ENCODE measurements at regions not wholly inside any gene's neighbourhood (a gene's known extent, or its start where the extent isn't known, plus 50 kb on each side); places are given as distances from the start of the nearest gene placed in this dataset.

DNA sequence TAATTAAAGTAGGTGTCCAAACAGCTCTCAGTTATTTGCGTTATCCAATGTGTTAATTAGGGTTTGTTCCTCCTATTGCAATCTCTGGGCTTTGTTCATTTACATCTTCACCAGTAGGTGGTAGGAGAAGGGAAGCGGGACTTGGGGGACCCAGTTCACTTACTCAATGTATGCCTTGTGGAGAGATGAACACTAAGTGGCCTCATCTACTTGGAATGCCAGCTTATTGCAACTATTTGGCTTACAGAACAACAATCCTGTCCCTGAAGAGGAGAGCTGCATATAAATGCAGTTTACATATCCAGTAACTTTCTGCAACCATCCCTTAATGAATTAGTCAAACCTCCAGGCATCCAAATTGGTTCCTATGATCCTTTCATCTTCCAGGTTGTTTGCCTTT lies 417.1 kb upstream of the CCDC196 start:
- no peak overlapping the region for H3K9ac ChIP-seq (ENCODE audit: low read length)
- H3K27me3 ChIP-seq (ENCODE audit: control insufficient read depth, insufficient read depth, low read length), result no peaks in the 10 kb centered on the region
- no peaks in the 10 kb centered on the region for H3K9me3 ChIP-seq (ENCODE audit: control insufficient read depth, insufficient read depth, low read depth, low read length)
- 0 out of 2 replicates have a peak, but pooled peaks cover 3% of the 10 kb centered on the region for H3K4me1 ChIP-seq (ENCODE audit: control insufficient read depth, insufficient read depth, low read length)
- no peaks in the 10 kb centered on the region for H3K36me3 ChIP-seq (ENCODE audit: control insufficient read depth, insufficient read depth, low read length)
- no peak overlapping the region for H3K4me3 ChIP-seq (ENCODE audit: low read depth, low read length)
- no peak overlapping the region for H3K27ac ChIP-seq (ENCODE audit: low read depth, low read length)

DNA sequence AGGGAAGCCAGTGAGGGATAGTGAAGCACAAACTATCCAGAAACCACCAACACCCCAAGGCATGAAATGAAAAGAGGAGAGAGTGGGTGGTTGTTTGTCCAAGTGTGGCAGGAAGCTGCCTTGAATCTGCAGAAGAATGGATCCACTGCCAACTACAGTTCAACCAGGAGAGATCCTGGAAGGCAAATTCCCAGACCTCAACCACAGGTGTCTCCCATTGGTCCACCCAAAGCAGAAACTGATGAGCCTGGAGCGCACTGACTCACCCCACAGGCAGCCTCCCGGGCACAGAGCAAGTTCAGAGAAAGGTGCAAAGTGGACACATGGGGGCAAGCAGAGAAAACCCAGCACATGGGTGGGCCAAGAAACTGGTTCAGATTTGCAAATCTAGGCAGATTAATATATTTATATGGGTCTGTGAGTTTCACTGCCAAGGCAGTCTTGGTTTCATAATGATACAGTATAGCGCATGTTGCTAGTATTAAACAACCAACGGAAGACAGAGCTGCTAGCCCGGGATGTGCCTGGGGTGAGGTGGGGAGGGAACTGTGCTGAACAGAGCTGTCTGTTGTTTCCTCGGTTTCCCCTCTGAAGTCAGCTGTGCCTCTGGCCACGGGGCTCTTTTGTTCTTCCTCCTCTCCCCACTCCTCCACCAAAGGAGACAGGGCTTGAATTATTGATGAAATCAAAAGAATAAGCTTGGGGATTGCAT lies 416.2 kb upstream of the CCDC196 start:
- H3K4me1 ChIP-seq (ENCODE audit: control insufficient read depth, insufficient read depth, low read length), result 0 out of 2 replicates have a peak, but pooled peaks cover 3% of the 10 kb centered on the region

DNA sequence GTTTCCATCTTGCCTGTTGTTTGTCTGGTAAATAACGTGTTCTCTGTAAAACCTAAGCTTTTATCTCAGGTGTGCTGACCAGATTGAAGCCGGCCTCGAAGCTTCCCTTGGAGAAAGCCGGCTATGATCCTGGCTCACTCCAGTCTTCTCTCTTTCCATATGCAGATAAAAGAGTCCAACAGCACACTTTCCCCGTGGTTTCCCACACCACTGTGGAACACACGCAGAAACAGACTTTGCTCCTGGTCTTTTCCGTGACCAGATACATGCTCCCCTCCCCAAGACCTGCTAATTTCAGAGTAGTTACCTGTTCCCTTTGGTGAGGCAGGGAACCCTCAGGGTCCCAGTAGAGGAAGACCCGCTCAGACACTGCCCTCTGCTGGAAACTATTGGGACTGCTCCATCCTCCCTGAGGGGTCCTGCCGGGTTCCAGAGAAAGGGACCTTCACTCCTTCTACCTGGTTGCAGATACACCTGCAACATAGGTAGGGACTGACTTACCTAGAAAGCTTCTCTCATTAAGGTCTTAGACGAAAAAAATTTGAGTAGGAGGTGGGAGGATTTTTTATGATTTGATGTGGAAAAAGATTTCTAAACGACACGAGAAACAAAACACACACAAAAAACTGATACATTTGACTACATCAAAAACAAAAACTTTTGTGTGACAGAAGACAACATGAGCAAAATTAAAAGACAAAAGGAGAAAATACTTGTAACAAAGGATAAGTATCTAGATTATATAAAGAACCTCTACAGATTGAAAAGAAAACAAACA lies 415.4 kb upstream of the CCDC196 start:
- H3K27me3 ChIP-seq (ENCODE audit: control insufficient read depth, insufficient read depth, low read length), result no peaks in the 10 kb centered on the region
- no peak overlapping the region for H3K9ac ChIP-seq (ENCODE audit: low read length)
- H3K27ac ChIP-seq (ENCODE audit: low read depth, low read length), result no peak overlapping the region
- no peak overlapping the region for H3K4me3 ChIP-seq (ENCODE audit: low read depth, low read length)
- no peaks in the 10 kb centered on the region for H3K9me3 ChIP-seq (ENCODE audit: control insufficient read depth, insufficient read depth, low read depth, low read length)
- no peaks in the 10 kb centered on the region for H3K36me3 ChIP-seq (ENCODE audit: control insufficient read depth, insufficient read depth, low read length)
- peaks cover 5% of the 10 kb centered on the region; the same call in 1 of the 2 replicates for H3K4me1 ChIP-seq (ENCODE audit: control insufficient read depth, insufficient read depth, low read length)

More for the DNA sequence above, 416.2 kb upstream of the CCDC196 start:
- H3K36me3 ChIP-seq (ENCODE audit: control insufficient read depth, insufficient read depth, low read length), result no peaks in the 10 kb centered on the region
- no peak overlapping the region for H3K9ac ChIP-seq (ENCODE audit: low read length)
- H3K27me3 ChIP-seq (ENCODE audit: control insufficient read depth, insufficient read depth, low read length), result no peaks in the 10 kb centered on the region
- H3K4me3 ChIP-seq (ENCODE audit: low read depth, low read length), result no peak overlapping the region
- no peak overlapping the region for H3K27ac ChIP-seq (ENCODE audit: low read depth, low read length)
- H3K9me3 ChIP-seq (ENCODE audit: control insufficient read depth, insufficient read depth, low read depth, low read length), result no peaks in the 10 kb centered on the region

DNA sequence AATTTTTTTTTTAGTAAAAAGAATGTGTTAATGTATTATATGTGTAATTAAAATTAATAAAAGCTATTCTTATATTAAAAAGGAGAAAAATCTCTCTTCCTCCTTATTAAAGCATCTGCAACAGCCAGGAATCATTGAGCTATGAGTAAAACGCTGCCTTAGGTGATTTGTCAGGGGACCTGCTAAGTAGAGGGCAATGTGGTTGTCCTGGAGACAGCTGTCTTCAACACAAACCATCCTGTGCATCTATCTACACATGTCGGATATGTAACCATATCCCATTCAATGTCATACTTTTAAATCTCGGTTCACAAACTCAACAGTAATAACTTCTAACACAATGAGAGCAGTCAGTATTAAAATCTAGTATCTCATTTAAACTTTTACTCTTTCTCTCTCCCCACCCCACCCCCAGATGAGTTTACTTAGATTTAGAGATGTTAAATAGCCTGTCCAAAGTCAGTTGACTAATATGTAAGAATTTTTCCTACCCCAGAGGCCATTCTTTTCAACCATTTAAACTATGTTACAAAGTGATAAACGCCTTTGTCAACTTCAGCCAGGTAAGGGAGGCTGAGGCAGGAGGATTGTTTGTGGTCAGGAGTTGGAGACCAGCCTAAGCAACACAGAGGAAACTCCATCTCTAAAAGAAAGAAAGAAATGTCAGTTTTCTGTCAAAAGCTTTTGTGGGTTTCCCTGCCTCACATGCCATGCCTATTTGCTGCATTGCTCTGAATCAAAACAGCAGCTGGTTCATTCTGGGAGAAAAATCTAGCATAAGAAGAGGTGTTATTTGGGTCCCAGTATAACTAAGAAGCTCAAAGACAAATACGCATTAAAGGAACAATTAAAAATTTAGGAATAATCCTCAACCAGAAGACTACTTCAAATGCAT lies 413.7 kb upstream of the CCDC196 start:
- Histone ChIP-seq H3K27me3 (ENCODE audit: control insufficient read depth, insufficient read depth, low read length) (no peaks in the 10 kb centered on the region), H3K9me3 (ENCODE audit: control insufficient read depth, insufficient read depth, low read depth, low read length) (no peaks in the 10 kb centered on the region), H3K9ac (ENCODE audit: low read length) (no peak overlapping the region), H3K4me3 (ENCODE audit: low read depth, low read length) (no peak overlapping the region), H3K36me3 (ENCODE audit: control insufficient read depth, insufficient read depth, low read length) (no peaks in the 10 kb centered on the region), H3K4me1 (ENCODE audit: control insufficient read depth, insufficient read depth, low read length) (peaks cover 5% of the 10 kb centered on the region; the same call in 1 of the 2 replicates), H3K27ac (ENCODE audit: low read depth, low read length) (no peak overlapping the region)

DNA sequence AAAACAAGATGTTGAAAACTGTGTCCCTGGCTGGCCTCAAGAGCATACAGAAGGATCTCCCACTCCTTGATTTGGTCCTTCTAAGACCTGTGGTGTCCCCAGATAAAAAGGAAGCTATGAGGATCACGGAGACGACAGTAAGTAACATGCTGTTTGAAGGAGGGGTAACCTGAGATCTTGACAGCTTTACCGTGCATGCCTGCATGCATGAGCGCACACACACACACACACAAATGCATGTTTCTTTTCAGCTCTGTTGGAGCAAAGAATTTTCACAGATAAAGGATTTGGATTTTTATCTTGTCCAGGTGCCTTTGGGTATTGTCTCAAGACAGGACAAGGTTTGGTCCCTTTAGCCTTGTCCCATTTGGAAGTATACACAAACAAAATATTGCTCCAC lies 411.6 kb upstream of the CCDC196 start:
- H3K36me3 ChIP-seq (ENCODE audit: control insufficient read depth, insufficient read depth, low read length), result no peaks in the 10 kb centered on the region
- peaks cover 5% of the 10 kb centered on the region; the same call in 1 of the 2 replicates for H3K4me1 ChIP-seq (ENCODE audit: control insufficient read depth, insufficient read depth, low read length)

DNA sequence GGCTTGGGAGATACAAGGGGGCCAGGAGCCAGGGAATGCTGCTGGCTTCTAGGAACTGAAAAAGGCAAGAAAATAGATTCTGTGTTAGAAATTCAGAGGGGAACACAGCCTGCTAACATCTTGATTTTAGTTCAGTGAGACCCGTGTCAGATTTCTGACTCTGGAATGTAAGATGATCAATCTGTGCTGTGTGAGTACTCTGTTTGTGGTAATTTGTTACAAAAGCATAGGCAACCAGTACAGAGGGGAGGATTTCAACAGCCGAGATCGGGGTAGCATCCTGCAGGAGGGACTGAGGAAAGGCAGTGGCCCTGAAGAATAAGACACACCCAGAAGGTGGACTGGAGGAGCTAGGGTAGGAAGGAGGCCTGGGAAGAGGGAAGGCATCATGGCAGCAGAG lies 410.0 kb upstream of the CCDC196 start:
- no peaks in the 10 kb centered on the region for H3K36me3 ChIP-seq (ENCODE audit: control insufficient read depth, insufficient read depth, low read length)
- peaks cover 2% of the 10 kb centered on the region; the same call in 1 of the 2 replicates for H3K4me1 ChIP-seq (ENCODE audit: control insufficient read depth, insufficient read depth, low read length)
- no peak overlapping the region for H3K27ac ChIP-seq (ENCODE audit: low read depth, low read length)
- no peak overlapping the region for H3K9ac ChIP-seq (ENCODE audit: low read length)
- no peaks in the 10 kb centered on the region for H3K9me3 ChIP-seq (ENCODE audit: control insufficient read depth, insufficient read depth, low read depth, low read length)
- H3K4me3 ChIP-seq (ENCODE audit: low read depth, low read length), result no peak overlapping the region
- no peaks in the 10 kb centered on the region for H3K27me3 ChIP-seq (ENCODE audit: control insufficient read depth, insufficient read depth, low read length)

More for the DNA sequence above, 411.6 kb upstream of the CCDC196 start:
- no peaks in the 10 kb centered on the region for H3K27me3 ChIP-seq (ENCODE audit: control insufficient read depth, insufficient read depth, low read length)
- H3K27ac ChIP-seq (ENCODE audit: low read depth, low read length), result no peak overlapping the region
- H3K9ac ChIP-seq (ENCODE audit: low read length), result no peak overlapping the region
- no peaks in the 10 kb centered on the region for H3K9me3 ChIP-seq (ENCODE audit: control insufficient read depth, insufficient read depth, low read depth, low read length)
- H3K4me3 ChIP-seq (ENCODE audit: low read depth, low read length), result no peak overlapping the region

DNA sequence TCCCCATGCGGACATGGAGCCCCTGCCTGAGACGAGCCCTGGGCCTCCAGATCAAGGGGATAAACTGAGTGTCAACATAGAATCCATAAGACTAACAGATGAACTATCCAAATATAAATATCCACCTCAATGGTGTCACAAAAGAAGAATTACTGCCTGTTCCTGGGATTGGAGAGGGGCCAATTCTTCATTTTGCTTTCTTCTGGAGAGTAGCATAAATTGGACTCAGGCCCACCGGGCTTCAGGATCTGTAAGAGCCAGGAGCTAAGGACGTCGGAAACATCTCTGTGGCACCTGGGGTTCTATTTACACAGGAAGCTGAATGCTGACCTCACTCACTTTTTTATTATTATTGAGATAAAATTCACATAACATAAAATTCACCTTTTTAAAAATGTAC lies 408.2 kb upstream of the CCDC196 start:
- no peaks in the 10 kb centered on the region for H3K9me3 ChIP-seq (ENCODE audit: control insufficient read depth, insufficient read depth, low read depth, low read length)
- no peak overlapping the region for H3K27ac ChIP-seq (ENCODE audit: low read depth, low read length)
- no peaks in the 10 kb centered on the region for H3K27me3 ChIP-seq (ENCODE audit: control insufficient read depth, insufficient read depth, low read length)
- H3K36me3 ChIP-seq (ENCODE audit: control insufficient read depth, insufficient read depth, low read length), result no peaks in the 10 kb centered on the region
- H3K9ac ChIP-seq (ENCODE audit: low read length), result no peak overlapping the region
- no peak overlapping the region for H3K4me3 ChIP-seq (ENCODE audit: low read depth, low read length)
- H3K4me1 ChIP-seq (ENCODE audit: control insufficient read depth, insufficient read depth, low read length), result peaks cover 2% of the 10 kb centered on the region; the same call in 1 of the 2 replicates

DNA sequence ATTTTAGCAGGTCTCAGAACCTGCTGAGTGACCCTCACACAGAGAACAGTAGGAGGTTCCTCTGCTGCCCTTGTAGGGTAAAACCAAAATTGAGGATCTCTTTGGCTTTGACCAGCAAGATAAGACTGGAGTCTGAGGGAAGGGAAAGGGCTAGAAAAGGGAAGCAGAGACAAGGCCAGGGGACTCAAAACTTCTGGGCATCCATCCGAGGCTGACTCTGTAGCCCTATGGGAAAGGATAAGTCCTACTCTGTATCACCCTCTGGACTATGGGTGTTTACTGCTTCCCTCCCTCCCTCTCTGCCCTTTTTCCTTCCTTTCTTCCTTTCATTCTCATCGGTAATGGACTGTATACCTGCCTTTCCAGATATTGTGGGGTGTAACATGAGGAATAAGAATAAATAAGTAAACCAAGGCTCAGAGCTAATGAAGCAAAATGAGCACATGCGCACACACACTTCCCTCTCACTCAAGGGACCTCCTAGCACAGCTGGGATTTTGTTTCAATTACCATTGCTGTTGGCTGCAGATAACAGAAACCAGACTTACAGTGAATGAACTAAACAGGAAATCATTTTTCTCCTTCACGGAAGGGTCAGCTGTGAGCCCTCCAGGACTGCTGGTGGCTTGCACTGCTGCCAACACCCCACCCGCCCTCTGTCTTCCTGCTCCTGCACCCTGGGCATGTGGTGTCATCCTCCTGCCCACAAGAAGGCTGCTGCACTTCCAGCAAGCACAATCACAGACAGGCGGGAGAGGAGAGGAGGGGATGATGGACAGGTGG lies 404.4 kb upstream of the CCDC196 start:
- Histone ChIP-seq H3K4me1 (ENCODE audit: control insufficient read depth, insufficient read depth, low read length) (no peaks in the 10 kb centered on the region; the same call in 1 of the 2 replicates), H3K36me3 (ENCODE audit: control insufficient read depth, insufficient read depth, low read length) (no peaks in the 10 kb centered on the region), H3K27me3 (ENCODE audit: control insufficient read depth, insufficient read depth, low read length) (no peaks in the 10 kb centered on the region), H3K9me3 (ENCODE audit: control insufficient read depth, insufficient read depth, low read depth, low read length) (no peaks in the 10 kb centered on the region), H3K9ac (ENCODE audit: low read length) (no peak overlapping the region), H3K27ac (ENCODE audit: low read depth, low read length) (no peak overlapping the region), H3K4me3 (ENCODE audit: low read depth, low read length) (no peak overlapping the region)

DNA sequence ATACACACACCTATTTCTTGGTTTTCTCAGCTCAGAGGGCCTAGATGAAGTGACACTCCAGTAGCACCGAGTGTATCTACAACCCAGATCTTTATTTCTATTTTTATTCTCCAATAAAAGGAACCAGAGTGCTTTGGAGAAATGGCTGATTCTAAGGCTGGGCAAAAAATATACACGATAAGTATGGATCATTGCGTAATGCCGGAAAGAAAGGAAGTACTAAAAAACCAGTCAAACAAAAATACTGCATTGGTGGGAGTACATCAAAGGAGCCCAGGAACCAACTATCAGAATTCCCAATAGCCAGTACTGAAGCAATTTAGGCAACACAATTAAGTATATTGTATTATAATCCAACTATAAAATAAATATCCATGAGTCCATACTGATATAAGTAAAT lies 400.9 kb upstream of the CCDC196 start:
- no peak overlapping the region for H3K4me3 ChIP-seq (ENCODE audit: low read depth, low read length)
- no peak overlapping the region for H3K27ac ChIP-seq (ENCODE audit: low read depth, low read length)
- no peaks in the 10 kb centered on the region; the same call in 1 of the 2 replicates for H3K4me1 ChIP-seq (ENCODE audit: control insufficient read depth, insufficient read depth, low read length)
- no peaks in the 10 kb centered on the region for H3K36me3 ChIP-seq (ENCODE audit: control insufficient read depth, insufficient read depth, low read length)
- H3K27me3 ChIP-seq (ENCODE audit: control insufficient read depth, insufficient read depth, low read length), result no peaks in the 10 kb centered on the region
- H3K9me3 ChIP-seq (ENCODE audit: control insufficient read depth, insufficient read depth, low read depth, low read length), result no peaks in the 10 kb centered on the region
- no peak overlapping the region for H3K9ac ChIP-seq (ENCODE audit: low read length)

DNA sequence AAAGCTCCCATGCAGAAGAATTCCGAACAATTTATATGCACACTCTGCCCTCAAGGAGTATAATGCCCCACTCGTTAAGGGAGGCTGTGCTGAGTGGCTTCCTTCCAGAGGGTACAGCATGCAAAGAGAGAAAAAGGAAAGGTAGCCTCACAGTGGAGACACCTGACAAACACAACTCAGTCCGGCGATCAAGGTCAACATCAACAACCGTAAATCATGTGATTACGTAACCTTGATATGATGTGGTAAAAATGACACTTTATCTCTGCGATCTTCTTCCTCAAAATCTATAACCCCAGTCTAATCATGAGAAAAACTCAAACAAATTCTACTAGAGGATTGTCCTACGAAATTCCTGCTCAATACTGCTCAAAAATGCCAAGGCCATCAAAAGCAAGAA lies 400.5 kb upstream of the CCDC196 start:
- Histone ChIP-seq H3K36me3 (ENCODE audit: control insufficient read depth, insufficient read depth, low read length) (no peaks in the 10 kb centered on the region), H3K4me1 (ENCODE audit: control insufficient read depth, insufficient read depth, low read length) (no peaks in the 10 kb centered on the region; the same call in 1 of the 2 replicates), H3K4me3 (ENCODE audit: low read depth, low read length) (no peak overlapping the region), H3K27me3 (ENCODE audit: control insufficient read depth, insufficient read depth, low read length) (no peaks in the 10 kb centered on the region), H3K9ac (ENCODE audit: low read length) (no peak overlapping the region), H3K9me3 (ENCODE audit: control insufficient read depth, insufficient read depth, low read depth, low read length) (no peaks in the 10 kb centered on the region), H3K27ac (ENCODE audit: low read depth, low read length) (no peak overlapping the region)
